Large intestine (tissue), 3 donors: ENCODE measurements at regions not wholly inside any gene's neighbourhood (a gene's known extent, or its start where the extent isn't known, plus 50 kb on each side); places are given as distances from the start of the nearest gene placed in this dataset.

ENCODE experiments used
- DNase-seq, 2 donors: peaks; one replicate each; pipeline versions ENCODE4 v3.0.0 to v3.0.0-alpha.2; 2013
- H3K27ac ChIP-seq: one replicate; pipeline ENCODE4 v1.5.1; 2013; ENCODE audit warnings: low read length
- H3K27me3 ChIP-seq: 2 replicates; pipeline ENCODE4 v1.6.1; 2013; ENCODE audit warnings: low read length; ENCODE audit not compliant: control insufficient read depth, insufficient read depth
- H3K36me3 ChIP-seq: 2 replicates; pipeline ENCODE4 v1.6.1; 2013; ENCODE audit warnings: low read length; ENCODE audit not compliant: control insufficient read depth, insufficient read depth
- H3K4me1 ChIP-seq: one replicate; pipeline ENCODE4 v1.6.1; 2013; ENCODE audit warnings: low read length; ENCODE audit not compliant: control insufficient read depth, insufficient read depth
- H3K4me3 ChIP-seq: one replicate; pipeline ENCODE4 v1.5.1; 2013; ENCODE audit warnings: low read length
- H3K9me3 ChIP-seq: one replicate; pipeline ENCODE4 v1.6.1; 2013; ENCODE audit warnings: mild to moderate bottlenecking, low read depth, low read length, moderate library complexity; ENCODE audit not compliant: control insufficient read depth
- WGBS: methylation state at CpG from one replicate; pipeline ENCODE4 v1.1.5; 2013; ENCODE audit warnings: low lambda C conversion rate; ENCODE audit not compliant: insufficient coverage; 5-methylcytosine and 5-hydroxymethylcytosine counted together

- no peak overlapping the region for H3K27ac ChIP-seq
- H3K27me3 ChIP-seq, result no peaks in the 10 kb centered on the region
- H3K36me3 ChIP-seq, result no peaks in the 10 kb centered on the region
- DNase-seq, result no peak
- no peak overlapping the region for H3K4me3 ChIP-seq
- 100% methylated on average over 1 of the region's 3 CpGs for WGBS
- H3K9me3 ChIP-seq, result no peaks in the 10 kb centered on the region
- no peaks in the 10 kb centered on the region for H3K4me1 ChIP-seq
Observed at GRCh38 chr13:40274103-40274502, 392.3 kb downstream of the FOXO1 start.

GRCh38 chr13:40275155-40275554, 391.3 kb downstream of the FOXO1 start:
- no peak for DNase-seq
- no CpG with 5 or more reads among the region's 4 CpGs for WGBS
- Histone ChIP-seq H3K27ac (no peak overlapping the region), H3K9me3 (no peaks in the 10 kb centered on the region), H3K4me3 (no peak overlapping the region), H3K27me3 (no peaks in the 10 kb centered on the region), H3K4me1 (no peaks in the 10 kb centered on the region), H3K36me3 (no peaks in the 10 kb centered on the region)

DNA sequence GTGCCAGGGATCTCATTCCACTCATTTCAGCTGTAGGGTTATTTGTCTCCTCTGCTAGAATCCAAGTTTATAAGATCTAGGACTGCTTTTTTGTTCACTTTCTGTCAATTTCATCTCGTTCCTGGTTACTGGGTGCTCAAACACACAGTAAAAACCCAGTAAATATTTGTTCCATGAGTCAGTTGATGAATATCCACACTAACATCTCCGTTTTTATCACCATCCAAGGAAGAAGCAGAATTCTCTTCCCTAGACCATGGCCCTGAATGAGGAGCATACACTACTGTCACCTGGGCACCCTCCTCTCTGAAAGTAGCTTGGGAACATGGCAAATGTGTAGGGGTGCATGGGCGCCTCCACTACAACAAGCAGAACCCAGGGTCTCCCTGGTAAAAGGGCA, 390.8 kb downstream of the FOXO1 start:
- no peak for DNase-seq
- no peaks in the 10 kb centered on the region for H3K36me3 ChIP-seq
- H3K4me1 ChIP-seq, result no peaks in the 10 kb centered on the region
- H3K9me3 ChIP-seq, result no peaks in the 10 kb centered on the region
- no CpG with 5 or more reads among the region's 3 CpGs for WGBS
- no peaks in the 10 kb centered on the region for H3K27me3 ChIP-seq
- no peak overlapping the region for H3K27ac ChIP-seq
- H3K4me3 ChIP-seq, result no peak overlapping the region

GRCh38 chr13:40283666-40284065, 382.8 kb downstream of the FOXO1 start:
- DNase-seq, result no peak
- Histone ChIP-seq H3K27ac (no peak overlapping the region), H3K9me3 (no peaks in the 10 kb centered on the region), H3K27me3 (no peaks in the 10 kb centered on the region), H3K4me3 (no peak overlapping the region), H3K36me3 (no peaks in the 10 kb centered on the region), H3K4me1 (no peaks in the 10 kb centered on the region)
- WGBS, result no CpG with 5 or more reads among the region's 3 CpGs

DNA sequence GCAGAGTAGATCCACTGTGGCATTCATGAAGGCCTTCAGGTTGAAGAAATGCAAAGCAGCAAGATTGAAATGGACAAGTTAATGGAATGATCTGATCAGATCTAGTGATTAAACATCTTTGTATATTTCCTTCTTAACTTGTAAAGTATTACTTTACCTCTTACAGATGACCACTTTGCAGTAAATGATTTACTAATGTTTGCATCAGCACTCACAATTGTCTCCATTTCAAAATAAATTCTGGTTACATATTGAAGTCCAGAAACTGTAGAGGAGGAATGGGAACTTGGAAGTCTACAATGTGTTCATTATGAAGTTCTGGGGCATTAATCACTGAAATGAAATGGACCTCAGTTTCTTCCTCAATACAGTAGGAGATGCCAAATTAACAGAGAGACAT, 380.8 kb downstream of the FOXO1 start:
- H3K4me3 ChIP-seq, result no peak overlapping the region
- H3K4me1 ChIP-seq, result no peaks in the 10 kb centered on the region
- no peak for DNase-seq
- H3K27ac ChIP-seq, result no peak overlapping the region
- H3K27me3 ChIP-seq, result no peaks in the 10 kb centered on the region
- no peaks in the 10 kb centered on the region for H3K9me3 ChIP-seq
- no peaks in the 10 kb centered on the region for H3K36me3 ChIP-seq

- H3K27ac ChIP-seq, result no peak overlapping the region
- no peaks in the 10 kb centered on the region for H3K36me3 ChIP-seq
- WGBS, result no CpG with 5 or more reads among the region's 4 CpGs
- DNase-seq, result no peak
- no peaks in the 10 kb centered on the region for H3K27me3 ChIP-seq
- H3K9me3 ChIP-seq, result no peaks in the 10 kb centered on the region
- no peaks in the 10 kb centered on the region for H3K4me1 ChIP-seq
- H3K4me3 ChIP-seq, result no peak overlapping the region
Observed at GRCh38 chr13:40287428-40287827, 379.0 kb downstream of the FOXO1 start.

GRCh38 chr13:40288259-40288658, 378.2 kb downstream of the FOXO1 start:
- Histone ChIP-seq H3K4me1 (no peaks in the 10 kb centered on the region), H3K9me3 (no peaks in the 10 kb centered on the region), H3K36me3 (no peaks in the 10 kb centered on the region), H3K27ac (no peak overlapping the region), H3K27me3 (no peaks in the 10 kb centered on the region), H3K4me3 (no peak overlapping the region)
- DNase-seq, result no peak
- WGBS, result no CpG with 5 or more reads among the region's 4 CpGs

- H3K27me3 ChIP-seq, result no peaks in the 10 kb centered on the region
- no peak for DNase-seq
- no peaks in the 10 kb centered on the region for H3K36me3 ChIP-seq
- no peak overlapping the region for H3K4me3 ChIP-seq
- H3K9me3 ChIP-seq, result no peaks in the 10 kb centered on the region
- no peaks in the 10 kb centered on the region for H3K4me1 ChIP-seq
- H3K27ac ChIP-seq, result no peak overlapping the region
- no CpG with 5 or more reads among the region's 1 CpG for WGBS
Observed at GRCh38 chr13:40290758-40291157, 375.7 kb downstream of the FOXO1 start.

DNA sequence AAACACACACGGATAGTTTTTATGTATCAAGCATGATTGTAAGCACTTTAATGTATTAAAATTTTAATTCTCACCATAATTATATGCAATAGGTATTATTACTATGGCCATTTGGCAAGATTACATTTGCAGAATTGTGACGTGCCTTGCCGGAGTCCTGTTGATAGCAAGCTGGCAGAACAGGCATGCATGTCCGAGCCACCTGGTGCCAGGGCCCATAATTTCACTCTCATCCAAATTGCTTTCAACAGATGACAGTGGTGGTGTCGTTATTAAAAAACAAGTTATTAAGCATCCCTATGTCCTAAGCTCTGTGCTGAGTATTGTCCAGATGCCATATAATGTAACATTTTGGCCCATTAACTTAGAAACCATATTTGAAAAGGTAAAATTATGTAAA, 374.3 kb downstream of the FOXO1 start:
- no peak for DNase-seq
- H3K4me1 ChIP-seq, result no peaks in the 10 kb centered on the region

GRCh38 chr13:40292536-40292935, 373.9 kb downstream of the FOXO1 start:
- no peak overlapping the region for H3K4me3 ChIP-seq
- WGBS, result 100% methylated on average over 1 of the region's 4 CpGs
- H3K4me1 ChIP-seq, result no peaks in the 10 kb centered on the region
- H3K36me3 ChIP-seq, result no peaks in the 10 kb centered on the region
- no peak for DNase-seq
- H3K9me3 ChIP-seq, result peaks cover 3% of the 10 kb centered on the region
- H3K27ac ChIP-seq, result no peak overlapping the region
- no peaks in the 10 kb centered on the region for H3K27me3 ChIP-seq

More for the DNA sequence above, 374.3 kb downstream of the FOXO1 start:
- Histone ChIP-seq H3K27me3 (no peaks in the 10 kb centered on the region), H3K27ac (no peak overlapping the region), H3K4me3 (no peak overlapping the region), H3K36me3 (no peaks in the 10 kb centered on the region), H3K9me3 (peaks cover 3% of the 10 kb centered on the region)
- WGBS, result 100% methylated on average over 1 of the region's 5 CpGs

- Histone ChIP-seq H3K36me3 (no peaks in the 10 kb centered on the region), H3K4me1 (no peaks in the 10 kb centered on the region), H3K27ac (no peak overlapping the region), H3K4me3 (no peak overlapping the region), H3K9me3 (peaks cover 4% of the 10 kb centered on the region), H3K27me3 (no peaks in the 10 kb centered on the region)
- DNase-seq, result no peak
Observed at GRCh38 chr13:40302351-40302750, 364.1 kb downstream of the FOXO1 start.
